SK-N-SH treated with all-trans-retinoic acid at 6 μM for 48 hours (cell line): ENCODE measurements at regions not wholly inside any gene's neighbourhood (a gene's known extent, or its start where the extent isn't known, plus 50 kb on each side); places are given as distances from the start of the nearest gene placed in this dataset.

Experiments used
- ATAC-seq: fragments of 200-7000 bp; cut with Tn5 transposase; 3 replicates; pipeline ENCODE4 v1.9.1; 2020; ENCODE audit warnings: mild to moderate bottlenecking, moderate library complexity
- ARNTL ChIP-seq: fragments of 450-650 bp; formaldehyde crosslinking; IDR thresholded peaks from 2 replicates; pipeline ENCODE4 v1.5.0; 2020; ENCODE audit warnings: low read depth, mild to moderate bottlenecking, moderate library complexity, borderline replicate concordance
- BACH2 ChIP-seq: fragments of 250-450 bp; sonication (Bioruptor Pico); IDR thresholded peaks from 2 replicates; pipeline ENCODE4 v1.9.0; 2021; ENCODE audit warnings: mild to moderate bottlenecking, borderline replicate concordance
- CREB5 ChIP-seq: fragments of 250-450 bp; sonication (Bioruptor Pico); IDR thresholded peaks from 2 replicates; pipeline ENCODE4 v1.5.1; 2020; ENCODE audit warnings: low read depth, mild to moderate bottlenecking, moderate library complexity
- ESRRG ChIP-seq: fragments of 250-450 bp; sonication (Bioruptor Pico); IDR thresholded peaks from 2 replicates; pipeline ENCODE4 v1.6.1; 2021; ENCODE audit warnings: mild to moderate bottlenecking
- GLIS3 ChIP-seq: fragments of 250-450 bp; sonication (Bioruptor Pico); IDR thresholded peaks from 2 replicates; pipeline ENCODE4 v1.5.0; 2020; ENCODE audit warnings: mild to moderate bottlenecking, moderate library complexity
- ISL1 ChIP-seq: fragments of 250-450 bp; sonication (Bioruptor Pico); IDR thresholded peaks from 2 replicates; pipeline ENCODE4 v2.1.2; 2022; ENCODE audit warnings: mild to moderate bottlenecking, moderate library complexity
- OSR1 ChIP-seq: fragments of 250-450 bp; sonication (Bioruptor Pico); IDR thresholded peaks from 2 replicates; pipeline ENCODE4 v1.8.0; 2022; ENCODE audit warnings: moderate library complexity, mild to moderate bottlenecking, inconsistent platforms
- POU6F1 ChIP-seq: fragments of 250-450 bp; sonication (Bioruptor Pico); IDR thresholded peaks from 2 replicates; pipeline ENCODE4 v1.8.0; 2021; ENCODE audit warnings: low read depth, mild to moderate bottlenecking, moderate library complexity, borderline replicate concordance
- PPARA ChIP-seq: fragments of 250-450 bp; sonication (Bioruptor Pico); IDR thresholded peaks from 2 replicates; pipeline ENCODE4 v1.5.0; 2020; ENCODE audit warnings: mild to moderate bottlenecking, borderline replicate concordance
- RARB ChIP-seq: fragments of 250-450 bp; sonication (Bioruptor Pico); IDR thresholded peaks from 2 replicates; pipeline ENCODE4 v1.8.0; 2021; ENCODE audit warnings: mild to moderate bottlenecking, moderate library complexity
- SNAI2 ChIP-seq: fragments of 250-450 bp; sonication (Bioruptor Pico); IDR thresholded peaks from 2 replicates; pipeline ENCODE4 v1.5.0; 2020; ENCODE audit warnings: mild to moderate bottlenecking, moderate library complexity
- TOX ChIP-seq: fragments of 250-450 bp; sonication (Bioruptor Pico); IDR thresholded peaks from 2 replicates; pipeline ENCODE4 v1.8.0; 2021; ENCODE audit warnings: mild to moderate bottlenecking, moderate library complexity, borderline replicate concordance
- ZC3H10 ChIP-seq: fragments of 250-450 bp; sonication (Bioruptor Pico); IDR thresholded peaks from 2 replicates; pipeline ENCODE4 v1.5.1; 2021; ENCODE audit warnings: mild to moderate bottlenecking, moderate library complexity
- ZFP3 ChIP-seq: fragments of 250-450 bp; sonication (Bioruptor Pico); IDR thresholded peaks from 2 replicates; pipeline ENCODE4 v1.5.0; 2020; ENCODE audit warnings: mild to moderate bottlenecking, moderate library complexity
- ZFP30 ChIP-seq: fragments of 450-650 bp; formaldehyde crosslinking; IDR thresholded peaks from 2 replicates; pipeline ENCODE4 v1.5.0; 2022; ENCODE audit warnings: mild to moderate bottlenecking, moderate library complexity
- ZNF565 ChIP-seq: fragments of 450-650 bp; formaldehyde crosslinking; conservative IDR thresholded peaks from 2 replicates; pipeline ENCODE4 v1.5.0; 2020; ENCODE audit warnings: low read depth, mild to moderate bottlenecking, moderate library complexity
- ZNF70 ChIP-seq: fragments of 450-650 bp; formaldehyde crosslinking; IDR thresholded peaks from 2 replicates; pipeline ENCODE4 v1.5.0; 2020; ENCODE audit warnings: mild to moderate bottlenecking, moderate library complexity
- ZNF8 ChIP-seq: fragments of 450-650 bp; formaldehyde crosslinking; IDR thresholded peaks from 2 replicates; pipeline ENCODE4 v1.5.0; 2020; ENCODE audit warnings: mild to moderate bottlenecking, moderate library complexity
- TF ChIP-seq, protein P1 (sequence below): fragments of 250-450 bp; sonication (Bioruptor Pico); IDR thresholded peaks from 2 replicates; pipeline ENCODE4 v1.5.1; 2021; ENCODE audit warnings: mild to moderate bottlenecking, moderate library complexity
- TF ChIP-seq, protein P2 (sequence below): fragments of 250-450 bp; sonication (Bioruptor Pico); IDR thresholded peaks from 2 replicates; pipeline ENCODE4 v1.8.0; 2020; ENCODE audit warnings: mild to moderate bottlenecking, moderate library complexity, borderline replicate concordance
- TF ChIP-seq, protein P3 (sequence below): fragments of 250-450 bp; sonication (Bioruptor Pico); IDR thresholded peaks from 2 replicates; pipeline ENCODE4 v1.5.0; 2020; ENCODE audit warnings: mild to moderate bottlenecking, moderate library complexity

- TF ChIP-seq, protein P1, sequence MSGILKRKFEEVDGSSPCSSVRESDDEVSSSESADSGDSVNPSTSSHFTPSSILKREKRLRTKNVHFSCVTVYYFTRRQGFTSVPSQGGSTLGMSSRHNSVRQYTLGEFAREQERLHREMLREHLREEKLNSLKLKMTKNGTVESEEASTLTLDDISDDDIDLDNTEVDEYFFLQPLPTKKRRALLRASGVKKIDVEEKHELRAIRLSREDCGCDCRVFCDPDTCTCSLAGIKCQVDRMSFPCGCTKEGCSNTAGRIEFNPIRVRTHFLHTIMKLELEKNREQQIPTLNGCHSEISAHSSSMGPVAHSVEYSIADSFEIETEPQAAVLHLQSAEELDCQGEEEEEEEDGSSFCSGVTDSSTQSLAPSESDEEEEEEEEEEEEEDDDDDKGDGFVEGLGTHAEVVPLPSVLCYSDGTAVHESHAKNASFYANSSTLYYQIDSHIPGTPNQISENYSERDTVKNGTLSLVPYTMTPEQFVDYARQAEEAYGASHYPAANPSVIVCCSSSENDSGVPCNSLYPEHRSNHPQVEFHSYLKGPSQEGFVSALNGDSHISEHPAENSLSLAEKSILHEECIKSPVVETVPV = no peak
These were observed 90.8 kb upstream of the PFN2 start (continued) for GRCh38 chr3:150061288-150062024.

GRCh38 chr3:150059729-150060128 is 89.0 kb upstream of the PFN2 start:
- ATAC-seq = no peak
- TF ChIP-seq POU6F1 (CRISPR knock-in tag) (no peak), ZC3H10 (CRISPR knock-in tag) (no peak), ZNF565 (CRISPR knock-in tag) (no peak), GLIS3 (CRISPR knock-in tag) (no peak), ESRRG (CRISPR knock-in tag) (no peak), ARNTL (no peak), CREB5 (no peak), ISL1 (no peak), RARB (CRISPR knock-in tag) (no peak), PPARA (no peak), SNAI2 (CRISPR knock-in tag) (no peak), ZNF8 (no peak), ZFP30 (CRISPR knock-in tag) (no peak)
- TF ChIP-seq, protein P2, sequence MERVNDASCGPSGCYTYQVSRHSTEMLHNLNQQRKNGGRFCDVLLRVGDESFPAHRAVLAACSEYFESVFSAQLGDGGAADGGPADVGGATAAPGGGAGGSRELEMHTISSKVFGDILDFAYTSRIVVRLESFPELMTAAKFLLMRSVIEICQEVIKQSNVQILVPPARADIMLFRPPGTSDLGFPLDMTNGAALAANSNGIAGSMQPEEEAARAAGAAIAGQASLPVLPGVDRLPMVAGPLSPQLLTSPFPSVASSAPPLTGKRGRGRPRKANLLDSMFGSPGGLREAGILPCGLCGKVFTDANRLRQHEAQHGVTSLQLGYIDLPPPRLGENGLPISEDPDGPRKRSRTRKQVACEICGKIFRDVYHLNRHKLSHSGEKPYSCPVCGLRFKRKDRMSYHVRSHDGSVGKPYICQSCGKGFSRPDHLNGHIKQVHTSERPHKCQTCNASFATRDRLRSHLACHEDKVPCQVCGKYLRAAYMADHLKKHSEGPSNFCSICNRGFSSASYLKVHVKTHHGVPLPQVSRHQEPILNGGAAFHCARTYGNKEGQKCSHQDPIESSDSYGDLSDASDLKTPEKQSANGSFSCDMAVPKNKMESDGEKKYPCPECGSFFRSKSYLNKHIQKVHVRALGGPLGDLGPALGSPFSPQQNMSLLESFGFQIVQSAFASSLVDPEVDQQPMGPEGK (CRISPR knock-in tag) = no peak
- TF ChIP-seq, protein P1 = no peak

- TF ChIP-seq ZFP3 (CRISPR knock-in tag) (no peak), RARB (CRISPR knock-in tag) (no peak), OSR1 (CRISPR knock-in tag) (no peak), TOX (CRISPR knock-in tag) (no peak), ZNF70 (no peak), ESRRG (CRISPR knock-in tag) (no peak), PPARA (no peak), ZNF8 (no peak), ZC3H10 (CRISPR knock-in tag) (no peak), CREB5 (no peak), BACH2 (CRISPR knock-in tag) (no peak), ZNF565 (CRISPR knock-in tag) (no peak), SNAI2 (CRISPR knock-in tag) (no peak)
- TF ChIP-seq, protein P3, sequence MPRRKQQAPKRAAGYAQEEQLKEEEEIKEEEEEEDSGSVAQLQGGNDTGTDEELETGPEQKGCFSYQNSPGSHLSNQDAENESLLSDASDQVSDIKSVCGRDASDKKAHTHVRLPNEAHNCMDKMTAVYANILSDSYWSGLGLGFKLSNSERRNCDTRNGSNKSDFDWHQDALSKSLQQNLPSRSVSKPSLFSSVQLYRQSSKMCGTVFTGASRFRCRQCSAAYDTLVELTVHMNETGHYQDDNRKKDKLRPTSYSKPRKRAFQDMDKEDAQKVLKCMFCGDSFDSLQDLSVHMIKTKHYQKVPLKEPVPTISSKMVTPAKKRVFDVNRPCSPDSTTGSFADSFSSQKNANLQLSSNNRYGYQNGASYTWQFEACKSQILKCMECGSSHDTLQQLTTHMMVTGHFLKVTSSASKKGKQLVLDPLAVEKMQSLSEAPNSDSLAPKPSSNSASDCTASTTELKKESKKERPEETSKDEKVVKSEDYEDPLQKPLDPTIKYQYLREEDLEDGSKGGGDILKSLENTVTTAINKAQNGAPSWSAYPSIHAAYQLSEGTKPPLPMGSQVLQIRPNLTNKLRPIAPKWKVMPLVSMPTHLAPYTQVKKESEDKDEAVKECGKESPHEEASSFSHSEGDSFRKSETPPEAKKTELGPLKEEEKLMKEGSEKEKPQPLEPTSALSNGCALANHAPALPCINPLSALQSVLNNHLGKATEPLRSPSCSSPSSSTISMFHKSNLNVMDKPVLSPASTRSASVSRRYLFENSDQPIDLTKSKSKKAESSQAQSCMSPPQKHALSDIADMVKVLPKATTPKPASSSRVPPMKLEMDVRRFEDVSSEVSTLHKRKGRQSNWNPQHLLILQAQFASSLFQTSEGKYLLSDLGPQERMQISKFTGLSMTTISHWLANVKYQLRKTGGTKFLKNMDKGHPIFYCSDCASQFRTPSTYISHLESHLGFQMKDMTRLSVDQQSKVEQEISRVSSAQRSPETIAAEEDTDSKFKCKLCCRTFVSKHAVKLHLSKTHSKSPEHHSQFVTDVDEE (CRISPR knock-in tag) = no peak
- TF ChIP-seq, protein P1 = no peak
- ATAC-seq = no peak; the same call in 2 of the 3 replicates
These were observed 88.5 kb upstream of the PFN2 start for GRCh38 chr3:150059241-150059640.
